Choroid plexus epithelial cell (primary cell): ENCODE measurements at regions not wholly inside any gene's neighbourhood (a gene's known extent, or its start where the extent isn't known, plus 50 kb on each side); places are given as distances from the start of the nearest gene placed in this dataset.

Experiments used
- DNase-seq: peaks from one replicate; pipeline ENCODE4 v3.0.0-alpha.2; 2010; ENCODE audit warnings: low read depth
- H3K4me3 ChIP-seq: 2 replicates; pipeline ENCODE4 v1.5.1; 2011; ENCODE audit warnings: low read depth, mild to moderate bottlenecking, control low read depth, low read length, moderate library complexity
- TF ChIP-seq, protein P1 (sequence below): conservative IDR thresholded peaks from 2 replicates; pipeline ENCODE4 v1.5.1; 2011; ENCODE audit warnings: low read depth, mild to moderate bottlenecking, control low read depth, inconsistent platforms, low read length, moderate library complexity

DNA sequence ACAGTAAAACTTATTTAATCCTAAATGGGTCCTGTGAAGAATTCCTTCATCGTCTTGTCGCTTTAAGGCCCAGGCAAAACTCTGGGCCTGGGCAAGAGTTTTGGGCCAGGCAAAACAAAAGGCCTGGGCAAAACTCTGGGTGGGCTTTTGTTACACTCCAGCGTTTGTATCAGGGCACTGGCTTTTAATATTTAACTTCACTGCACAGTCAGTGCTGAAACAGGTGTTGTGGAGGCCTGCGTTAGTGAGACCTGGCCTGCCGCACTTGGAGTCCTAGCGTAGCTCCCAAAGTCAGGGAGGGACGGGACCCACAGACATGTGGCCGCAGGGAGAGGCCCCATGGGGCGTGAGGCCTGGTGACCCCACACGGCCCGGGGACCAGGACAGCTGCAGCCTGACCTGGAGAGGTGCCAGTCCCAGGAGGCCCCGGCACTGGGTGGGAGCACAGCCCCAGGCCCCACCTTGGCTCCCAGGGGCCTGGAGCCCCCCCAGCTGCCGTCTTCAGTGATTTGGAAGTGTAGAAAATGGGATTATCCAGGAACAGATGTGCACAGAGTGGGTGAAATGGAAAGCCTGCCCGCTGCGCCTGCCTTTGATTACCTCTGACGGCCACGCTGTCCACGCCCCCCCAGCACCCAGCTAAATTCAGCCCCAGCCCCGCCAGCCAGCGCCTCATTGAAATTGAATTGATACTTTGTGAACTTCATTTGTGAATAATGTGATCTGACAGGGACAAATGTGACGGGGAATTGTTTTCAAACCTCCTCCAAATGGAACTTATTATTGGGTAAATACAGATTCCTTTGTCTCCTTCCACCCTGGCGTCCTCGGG is 132.9 kb upstream of the NKX1-1 start:
- TF ChIP-seq, protein P1, sequence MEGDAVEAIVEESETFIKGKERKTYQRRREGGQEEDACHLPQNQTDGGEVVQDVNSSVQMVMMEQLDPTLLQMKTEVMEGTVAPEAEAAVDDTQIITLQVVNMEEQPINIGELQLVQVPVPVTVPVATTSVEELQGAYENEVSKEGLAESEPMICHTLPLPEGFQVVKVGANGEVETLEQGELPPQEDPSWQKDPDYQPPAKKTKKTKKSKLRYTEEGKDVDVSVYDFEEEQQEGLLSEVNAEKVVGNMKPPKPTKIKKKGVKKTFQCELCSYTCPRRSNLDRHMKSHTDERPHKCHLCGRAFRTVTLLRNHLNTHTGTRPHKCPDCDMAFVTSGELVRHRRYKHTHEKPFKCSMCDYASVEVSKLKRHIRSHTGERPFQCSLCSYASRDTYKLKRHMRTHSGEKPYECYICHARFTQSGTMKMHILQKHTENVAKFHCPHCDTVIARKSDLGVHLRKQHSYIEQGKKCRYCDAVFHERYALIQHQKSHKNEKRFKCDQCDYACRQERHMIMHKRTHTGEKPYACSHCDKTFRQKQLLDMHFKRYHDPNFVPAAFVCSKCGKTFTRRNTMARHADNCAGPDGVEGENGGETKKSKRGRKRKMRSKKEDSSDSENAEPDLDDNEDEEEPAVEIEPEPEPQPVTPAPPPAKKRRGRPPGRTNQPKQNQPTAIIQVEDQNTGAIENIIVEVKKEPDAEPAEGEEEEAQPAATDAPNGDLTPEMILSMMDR: no peak
- no peak for DNase-seq
- no peak overlapping the region for H3K4me3 ChIP-seq

DNA sequence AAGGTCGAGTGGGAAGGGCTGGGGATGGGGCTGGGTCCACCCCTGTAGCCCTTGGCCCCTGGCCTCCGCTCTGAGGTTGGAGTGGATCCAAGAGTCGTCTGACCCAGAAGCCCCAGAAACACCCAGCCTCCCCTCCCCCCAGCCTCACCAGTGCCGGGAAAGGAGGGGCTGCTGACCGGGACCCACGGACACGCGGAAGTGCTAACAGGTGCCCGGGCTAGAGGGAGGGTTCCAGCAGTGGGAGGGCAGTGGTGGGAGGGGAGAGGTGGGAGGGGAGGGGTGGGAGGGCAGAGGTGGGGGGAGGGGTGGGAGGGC is 131.8 kb upstream of the NKX1-1 start:
- no peak for DNase-seq
- TF ChIP-seq, protein P1: no peak
- H3K4me3 ChIP-seq: no peak overlapping the region

DNA sequence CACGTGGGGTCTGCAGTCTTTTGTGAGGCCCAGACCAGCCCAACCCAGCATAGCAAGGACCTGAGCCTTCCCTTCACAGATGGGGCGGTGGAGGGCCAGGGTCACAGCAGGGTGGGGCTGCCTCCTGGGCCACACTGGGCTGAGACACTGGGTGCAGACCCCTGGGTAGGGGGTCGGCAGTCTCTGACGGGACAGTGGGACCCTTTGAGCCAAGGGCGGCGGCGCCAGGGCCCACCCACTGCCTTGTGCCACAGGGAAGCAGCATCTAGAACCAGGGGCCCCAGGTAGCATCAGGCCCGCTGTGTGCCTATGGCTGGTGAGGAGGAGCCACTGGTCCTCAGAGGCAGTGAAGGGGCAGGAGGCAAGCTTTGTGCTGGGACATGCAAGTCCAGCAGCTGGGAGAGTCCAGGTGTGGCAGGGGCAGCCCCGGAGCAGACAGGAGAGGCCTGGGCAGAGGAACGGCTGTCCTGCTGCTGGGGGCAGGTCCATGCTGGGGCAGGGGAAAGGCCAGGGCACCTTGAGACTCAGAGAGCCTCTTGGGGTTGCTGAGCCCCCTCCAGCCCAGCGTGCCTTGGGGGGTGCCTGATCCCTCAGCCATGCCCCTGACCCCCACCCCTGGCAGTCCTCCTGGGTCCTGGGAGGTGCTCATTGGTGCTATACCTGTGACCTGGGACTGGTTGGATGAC is 131.3 kb upstream of the NKX1-1 start:
- TF ChIP-seq, protein P1: no peak
- no peak for DNase-seq
- H3K4me3 ChIP-seq: no peak overlapping the region

DNA sequence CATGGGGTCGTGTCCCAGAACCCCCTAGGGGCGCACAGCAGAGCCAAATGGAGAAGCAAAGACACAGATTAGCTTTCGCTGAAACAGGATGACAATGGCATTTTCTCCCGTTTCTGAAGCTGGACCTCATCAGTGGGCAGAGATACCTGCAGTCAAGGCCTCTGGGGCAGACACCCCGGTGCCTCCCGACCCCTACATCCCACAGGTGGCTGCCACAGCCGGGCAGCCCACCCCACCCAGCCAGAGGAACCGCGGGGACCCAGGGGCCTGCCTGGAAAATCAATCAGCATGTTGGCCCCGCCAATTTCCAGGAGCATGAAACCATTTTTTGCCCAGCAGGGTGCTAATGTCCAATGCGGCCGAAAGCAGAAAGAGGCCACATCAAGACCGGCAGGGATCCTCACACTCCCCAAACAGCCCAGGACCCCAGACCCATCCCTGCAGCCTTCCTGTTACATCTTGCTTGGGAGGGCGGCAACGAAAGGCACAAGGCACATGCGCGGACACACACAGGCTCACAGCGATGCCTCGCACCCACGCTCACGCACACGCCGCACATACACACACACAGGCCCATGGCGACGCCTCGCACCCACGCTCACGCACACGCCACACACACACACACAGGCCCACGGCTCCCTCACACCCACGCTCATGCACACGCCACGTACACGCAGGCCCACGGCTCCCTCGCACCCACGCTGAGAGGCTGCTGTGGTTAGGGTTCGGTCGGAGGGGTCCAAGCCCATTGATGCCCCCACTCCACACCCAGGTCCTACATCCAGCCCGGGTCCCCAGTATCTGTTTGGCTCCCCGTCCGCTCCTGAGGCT is 130.6 kb upstream of the NKX1-1 start:
- TF ChIP-seq, protein P1: no peak

DNA sequence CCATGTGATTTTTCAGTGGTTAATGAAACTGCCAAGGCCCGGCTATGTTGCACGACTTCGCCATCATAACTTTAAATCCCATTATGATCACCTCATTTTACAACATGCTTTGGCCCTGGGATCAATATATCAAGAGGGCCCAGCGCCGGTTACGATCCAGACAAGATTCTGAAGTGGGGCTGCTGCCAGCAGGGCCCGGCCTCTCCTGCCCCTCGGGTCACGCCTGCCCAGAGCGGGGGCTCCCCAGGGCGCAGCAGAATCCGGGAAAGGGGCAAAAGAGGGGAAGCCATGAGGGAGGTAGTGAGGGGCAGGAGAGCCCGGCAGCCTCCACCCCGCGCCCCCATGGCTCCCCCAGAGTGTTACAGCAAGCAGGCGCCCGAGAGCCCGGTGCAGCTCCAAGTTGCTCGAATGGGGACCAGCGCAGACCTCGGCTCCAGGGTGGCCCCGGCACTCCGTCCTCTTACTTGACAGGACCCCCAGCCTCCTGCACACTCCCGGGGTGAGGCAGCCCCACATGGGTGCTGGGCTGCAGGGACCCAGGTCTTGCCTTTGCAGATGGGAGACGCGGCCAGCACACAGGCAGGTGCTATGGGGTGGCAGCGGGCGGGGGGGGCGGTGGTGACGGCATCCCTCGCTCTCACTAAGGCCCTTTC is 129.8 kb upstream of the NKX1-1 start:
- H3K4me3 ChIP-seq: no peak overlapping the region
- TF ChIP-seq, protein P1: no peak
- DNase-seq: no peak

More for the DNA sequence above, 130.6 kb upstream of the NKX1-1 start:
- DNase-seq: no peak
- no peak overlapping the region for H3K4me3 ChIP-seq

DNA sequence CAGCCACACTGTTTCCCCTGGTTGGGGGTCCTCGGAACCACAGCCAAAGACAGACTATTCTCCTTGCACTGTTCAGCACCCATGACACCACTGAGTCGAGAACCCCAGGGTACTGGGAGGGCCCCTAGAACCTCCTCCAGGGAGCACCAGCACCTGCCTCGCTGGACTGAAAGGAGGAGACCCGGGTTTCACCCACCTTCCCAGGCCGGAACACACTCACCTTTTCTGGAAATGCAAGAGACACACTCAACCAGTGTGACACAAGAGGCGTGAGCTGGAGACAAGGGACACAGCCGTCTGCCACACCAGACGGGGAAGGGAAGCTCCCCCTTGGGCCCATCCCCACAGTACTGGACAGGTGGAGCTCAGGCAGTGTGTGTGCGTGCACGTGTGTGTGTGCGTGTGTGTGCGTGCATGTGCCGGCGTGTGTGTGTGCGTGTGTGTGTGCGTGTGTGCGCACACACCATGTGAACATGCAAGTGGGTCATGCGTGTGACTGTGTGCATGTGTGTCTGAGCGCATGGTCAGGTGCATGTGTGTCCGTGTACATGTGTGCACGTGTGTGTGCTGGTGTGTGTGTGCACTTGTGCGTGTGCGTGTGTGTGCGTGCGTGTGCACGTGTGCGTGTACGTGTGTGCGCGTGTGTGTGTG is 128.8 kb upstream of the NKX1-1 start:
- no peak overlapping the region for H3K4me3 ChIP-seq
- TF ChIP-seq, protein P1: no peak

More for the DNA sequence above, 128.8 kb upstream of the NKX1-1 start:
- DNase-seq: no peak
